Endothelial cell of umbilical vein (primary cell): ENCODE measurements at regions not wholly inside any gene's neighbourhood (a gene's known extent, or its start where the extent isn't known, plus 50 kb on each side); places are given as distances from the start of the nearest gene placed in this dataset.

Source experiments
- EZH2 ChIP-seq: IDR thresholded peaks from 2 replicates; pipeline ENCODE4 v1.6.1; 2012; ENCODE audit warnings: borderline replicate concordance, low read depth, mild to moderate bottlenecking, moderate library complexity, low read length, inconsistent platforms; ENCODE audit not compliant: severe bottlenecking
- POLR2A ChIP-seq: IDR thresholded peaks from 2 replicates; pipeline ENCODE4 v1.6.1; 2012; ENCODE audit warnings: low read depth, mild to moderate bottlenecking, control low read depth, low read length
- POLR2AphosphoS5 ChIP-seq: IDR thresholded peaks from 2 replicates; pipeline ENCODE4 v1.6.1; 2012; ENCODE audit warnings: low read depth, mild to moderate bottlenecking, control low read depth, low read length, moderate library complexity; ENCODE audit not compliant: insufficient read depth
- TF ChIP-seq, protein P1 (sequence below), 2 donors: IDR thresholded peaks; 1 replicate in 1 of 2; 2 replicates in 1 of 2; pipeline ENCODE4 v1.5.1; 2011; ENCODE audit warnings: low read length in 2 of 2, mild to moderate bottlenecking in 2 of 2, moderate library complexity in 2 of 2, control low read depth in 1 of 2, inconsistent platforms in 1 of 2, low read depth in 1 of 2; ENCODE audit not compliant: insufficient read depth in 1 of 2; ENCODE audit errors: extremely low read depth in 1 of 2
- TF ChIP-seq, protein P2 (sequence below): IDR thresholded peaks from 2 replicates; pipeline ENCODE4 v1.6.1; 2011; ENCODE audit not compliant: insufficient read depth, insufficient read length

GRCh38 chr11:23280088-23280487 lies 419.8 kb upstream of the CCDC179 start:
- TF ChIP-seq, protein P1, sequence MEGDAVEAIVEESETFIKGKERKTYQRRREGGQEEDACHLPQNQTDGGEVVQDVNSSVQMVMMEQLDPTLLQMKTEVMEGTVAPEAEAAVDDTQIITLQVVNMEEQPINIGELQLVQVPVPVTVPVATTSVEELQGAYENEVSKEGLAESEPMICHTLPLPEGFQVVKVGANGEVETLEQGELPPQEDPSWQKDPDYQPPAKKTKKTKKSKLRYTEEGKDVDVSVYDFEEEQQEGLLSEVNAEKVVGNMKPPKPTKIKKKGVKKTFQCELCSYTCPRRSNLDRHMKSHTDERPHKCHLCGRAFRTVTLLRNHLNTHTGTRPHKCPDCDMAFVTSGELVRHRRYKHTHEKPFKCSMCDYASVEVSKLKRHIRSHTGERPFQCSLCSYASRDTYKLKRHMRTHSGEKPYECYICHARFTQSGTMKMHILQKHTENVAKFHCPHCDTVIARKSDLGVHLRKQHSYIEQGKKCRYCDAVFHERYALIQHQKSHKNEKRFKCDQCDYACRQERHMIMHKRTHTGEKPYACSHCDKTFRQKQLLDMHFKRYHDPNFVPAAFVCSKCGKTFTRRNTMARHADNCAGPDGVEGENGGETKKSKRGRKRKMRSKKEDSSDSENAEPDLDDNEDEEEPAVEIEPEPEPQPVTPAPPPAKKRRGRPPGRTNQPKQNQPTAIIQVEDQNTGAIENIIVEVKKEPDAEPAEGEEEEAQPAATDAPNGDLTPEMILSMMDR (IDR thresholded peaks at IDR 0.05; ENCODE audit: extremely low read depth in 1 of 2, insufficient read depth in 1 of 2, low read depth in 1 of 2, low read length in 2 of 2): no peak
- no peak for TF ChIP-seq POLR2AphosphoS5
- TF ChIP-seq POLR2A: no peak
- TF ChIP-seq EZH2: no peak
- TF ChIP-seq, protein P2, sequence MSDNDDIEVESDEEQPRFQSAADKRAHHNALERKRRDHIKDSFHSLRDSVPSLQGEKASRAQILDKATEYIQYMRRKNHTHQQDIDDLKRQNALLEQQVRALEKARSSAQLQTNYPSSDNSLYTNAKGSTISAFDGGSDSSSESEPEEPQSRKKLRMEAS: no peak
